K562 (cell line): ENCODE measurements at regions not wholly inside any gene's neighbourhood (a gene's known extent, or its start where the extent isn't known, plus 50 kb on each side); places are given as distances from the start of the nearest gene placed in this dataset.

Experiments used
- ATF1 ChIP-seq, 2 experiments: fragments of 450-650 bp in 1 of 2; IDR thresholded peaks; 2 replicates each; pipeline ENCODE4 v1.6.1; 2016; ENCODE audit warnings: missing compliant biosample characterization in 1 of 2, missing genetic modification characterization in 1 of 2
- CREB1 ChIP-seq, 2 experiments: sonication (generic) in 1 of 2; formaldehyde crosslinking in 1 of 2; IDR thresholded peaks; 2 replicates each; pipeline versions ENCODE4 v1.6.1 to v1.8.0; 2012 to 2022; ENCODE audit warnings: inconsistent platforms in 1 of 2, mild to moderate bottlenecking in 1 of 2, missing genetic modification reagents in 1 of 2, moderate library complexity in 1 of 2
- ERF ChIP-seq: fragments of 450-650 bp; formaldehyde crosslinking; IDR thresholded peaks from 2 replicates; pipeline ENCODE4 v1.4.0; 2020; ENCODE audit warnings: mild to moderate bottlenecking, mixed read lengths
- ETV6 ChIP-seq, 3 experiments: fragments of 150-350 bp in 1 of 3; sonication (generic) in 1 of 3; formaldehyde crosslinking in 1 of 3; IDR thresholded peaks; 2 replicates each; pipeline versions ENCODE4 v1.6.1 to v1.8.0; 2014 to 2022; ENCODE audit warnings: borderline replicate concordance in 2 of 3, low read depth in 2 of 3, antibody characterized with exemption in 1 of 3, low read length in 1 of 3, mild to moderate bottlenecking in 1 of 3, missing genetic modification reagents in 1 of 3
- FOXA1 ChIP-seq: fragments of 450-650 bp; IDR thresholded peaks from 2 replicates; pipeline ENCODE4 v1.6.1; 2016; ENCODE audit warnings: mild to moderate bottlenecking, borderline replicate concordance
- HEY1 ChIP-seq: fragments of 250-450 bp; sonication (Bioruptor Pico); IDR thresholded peaks from 2 replicates; pipeline ENCODE4 v1.5.0; 2020; ENCODE audit warnings: mild to moderate bottlenecking, moderate library complexity, borderline replicate concordance
- HIVEP1 ChIP-seq: fragments of 250-450 bp; sonication (Bioruptor Pico); IDR thresholded peaks from 2 replicates; pipeline ENCODE4 v1.4.0; 2020; ENCODE audit warnings: mild to moderate bottlenecking
- PHF21A ChIP-seq: fragments of 450-650 bp; IDR thresholded peaks from 2 replicates; pipeline ENCODE4 v1.6.1; 2017; ENCODE audit warnings: low read depth, borderline replicate concordance
- PTBP1 ChIP-seq: fragments of 200-400 bp; formaldehyde crosslinking; IDR thresholded peaks from 2 replicates; pipeline ENCODE4 v1.6.1; 2017; ENCODE audit warnings: low read depth, low read length
- RFX7 ChIP-seq: fragments of 250-450 bp; sonication (Bioruptor Pico); IDR thresholded peaks from 2 replicates; pipeline ENCODE4 v1.5.1; 2021; ENCODE audit warnings: mild to moderate bottlenecking
- SAP30 ChIP-seq: fragments of 200-600 bp; sonication (generic); IDR thresholded peaks from 2 replicates; pipeline ENCODE4 v1.6.1; 2012; ENCODE audit warnings: borderline replicate concordance, low read depth, mild to moderate bottlenecking, moderate library complexity, low read length, control low read depth, inconsistent platforms; ENCODE audit not compliant: insufficient read depth, poor library complexity, severe bottlenecking
- STAT5A ChIP-seq: IDR thresholded peaks from 2 replicates; pipeline ENCODE4 v1.6.1; 2012; ENCODE audit warnings: low read length, inconsistent platforms, borderline replicate concordance
- YY1 ChIP-seq, 3 experiments: IDR thresholded peaks; 2 replicates each; pipeline ENCODE4 v1.6.1; 2011; ENCODE audit warnings: low read length in 2 of 3, mild to moderate bottlenecking in 2 of 3, moderate library complexity in 2 of 3, borderline replicate concordance in 1 of 3, control low read depth in 1 of 3, low read depth in 1 of 3; ENCODE audit not compliant: insufficient read depth in 3 of 3, insufficient replicate concordance in 2 of 3, control insufficient read depth in 1 of 3, insufficient read length in 1 of 3; ENCODE audit errors: extremely low read depth in 1 of 3
- ZBED1 ChIP-seq: IDR thresholded peaks from 2 replicates; pipeline ENCODE4 v1.6.1; 2014
- ZNF212 ChIP-seq: fragments of 450-650 bp; formaldehyde crosslinking; IDR thresholded peaks from 2 replicates; pipeline ENCODE4 v1.4.0; 2020; ENCODE audit warnings: mild to moderate bottlenecking
- ZNF263 ChIP-seq: sonication (generic); formaldehyde crosslinking; IDR thresholded peaks from 2 replicates; pipeline ENCODE4 v1.8.0; 2022; ENCODE audit warnings: mild to moderate bottlenecking, missing genetic modification reagents, borderline replicate concordance
- ZNF561 ChIP-seq: fragments of 450-650 bp; formaldehyde crosslinking; conservative IDR thresholded peaks from 2 replicates; pipeline ENCODE4 v1.4.0; 2020; ENCODE audit warnings: mild to moderate bottlenecking, moderate library complexity
- ZNF778 ChIP-seq: fragments of 450-650 bp; formaldehyde crosslinking; IDR thresholded peaks from 2 replicates; pipeline ENCODE4 v1.4.0; 2020; ENCODE audit warnings: mild to moderate bottlenecking, moderate library complexity
- TF ChIP-seq, protein P1 (sequence below): fragments of 200-400 bp; formaldehyde crosslinking; IDR thresholded peaks from 2 replicates; pipeline ENCODE4 v1.6.1; 2017; ENCODE audit warnings: mild to moderate bottlenecking, low read depth, low read length, moderate library complexity
- TF ChIP-seq, protein P2 (sequence below): fragments of 450-650 bp; formaldehyde crosslinking; IDR thresholded peaks from 2 replicates; pipeline ENCODE4 v1.4.0; 2020; ENCODE audit warnings: mild to moderate bottlenecking, mixed read lengths

DNA sequence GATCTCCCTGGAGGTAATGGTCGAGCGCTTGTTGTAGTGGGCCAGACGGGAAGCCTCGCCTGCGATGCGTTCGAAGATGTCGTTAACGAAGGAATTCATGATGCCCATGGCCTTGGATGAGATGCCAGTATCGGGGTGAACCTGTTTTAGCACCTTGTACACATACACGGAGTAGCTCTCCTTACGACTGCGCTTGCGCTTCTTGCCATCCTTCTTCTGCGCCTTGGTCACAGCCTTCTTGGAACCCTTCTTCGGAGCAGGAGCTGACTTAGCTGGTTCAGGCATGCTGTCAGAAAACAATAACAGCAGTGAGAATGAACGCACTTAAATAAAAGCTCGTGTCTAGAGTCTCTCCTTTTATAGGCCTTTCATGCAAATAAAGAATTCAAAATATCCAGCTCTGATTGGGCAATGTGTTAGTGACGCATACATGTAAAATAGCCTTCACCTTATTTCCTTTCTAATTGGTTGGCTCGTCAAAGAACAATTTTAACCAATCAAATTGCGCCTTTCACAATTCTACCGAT lies 129.2 kb downstream of the HFE start (continued):
- TF ChIP-seq ETV6 (IDR thresholded peaks at IDR 0.05; ENCODE audit: borderline replicate concordance in 1 of 2, low read depth in 2 of 2, low read length in 1 of 2) (no peak), ETV6 (CRISPR knock-in tag; IDR thresholded peaks at IDR 0.05; ENCODE audit: borderline replicate concordance) (peak; percentile 98), ZNF561 (0 out of 2 replicates have a peak, but pooled peaks have one; percentile 27), CREB1 (IDR thresholded peaks at IDR 0.05) (peak; percentile 48), CREB1 (CRISPR knock-in tag; IDR thresholded peaks at IDR 0.05) (no peak; the same call in none of the 2 replicates), ATF1 (CRISPR knock-in tag; IDR thresholded peaks at IDR 0.05) (no peak; the same call in 1 of the 2 replicates), ATF1 (tag; IDR thresholded peaks at IDR 0.05) (peak; percentile 95), ZNF263 (no peak; the same call in 1 of the 2 replicates), HEY1 (CRISPR knock-in tag) (no peak), ERF (CRISPR knock-in tag) (0 out of 2 replicates have a peak, but pooled peaks have one; percentile 62), ZNF778 (CRISPR knock-in tag) (no peak), STAT5A (peak; percentile 13), FOXA1 (no peak), PHF21A (no peak), PTBP1 (peak; percentile 91), HIVEP1 (0 out of 2 replicates have a peak, but pooled peaks have one; percentile 17), RFX7 (CRISPR knock-in tag) (peak; percentile 33; the same call in 1 of the 2 replicates), ZNF212 (CRISPR knock-in tag) (peak; percentile 47; the same call in 1 of the 2 replicates), YY1 (IDR thresholded peaks at IDR 0.05; ENCODE audit: borderline replicate concordance in 1 of 3, control insufficient read depth in 1 of 3, extremely low read depth in 1 of 3, insufficient read depth in 3 of 3, insufficient read length in 1 of 3, insufficient replicate concordance in 2 of 3, low read depth in 1 of 3, low read length in 2 of 3) (peak in 2 of 3 experiments; percentile 52 to 84), ZBED1 (peak; percentile 99), SAP30 (peak; percentile 86)
- TF ChIP-seq, protein P1, sequence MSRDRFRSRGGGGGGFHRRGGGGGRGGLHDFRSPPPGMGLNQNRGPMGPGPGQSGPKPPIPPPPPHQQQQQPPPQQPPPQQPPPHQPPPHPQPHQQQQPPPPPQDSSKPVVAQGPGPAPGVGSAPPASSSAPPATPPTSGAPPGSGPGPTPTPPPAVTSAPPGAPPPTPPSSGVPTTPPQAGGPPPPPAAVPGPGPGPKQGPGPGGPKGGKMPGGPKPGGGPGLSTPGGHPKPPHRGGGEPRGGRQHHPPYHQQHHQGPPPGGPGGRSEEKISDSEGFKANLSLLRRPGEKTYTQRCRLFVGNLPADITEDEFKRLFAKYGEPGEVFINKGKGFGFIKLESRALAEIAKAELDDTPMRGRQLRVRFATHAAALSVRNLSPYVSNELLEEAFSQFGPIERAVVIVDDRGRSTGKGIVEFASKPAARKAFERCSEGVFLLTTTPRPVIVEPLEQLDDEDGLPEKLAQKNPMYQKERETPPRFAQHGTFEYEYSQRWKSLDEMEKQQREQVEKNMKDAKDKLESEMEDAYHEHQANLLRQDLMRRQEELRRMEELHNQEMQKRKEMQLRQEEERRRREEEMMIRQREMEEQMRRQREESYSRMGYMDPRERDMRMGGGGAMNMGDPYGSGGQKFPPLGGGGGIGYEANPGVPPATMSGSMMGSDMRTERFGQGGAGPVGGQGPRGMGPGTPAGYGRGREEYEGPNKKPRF, result no peak
- TF ChIP-seq, protein P2, sequence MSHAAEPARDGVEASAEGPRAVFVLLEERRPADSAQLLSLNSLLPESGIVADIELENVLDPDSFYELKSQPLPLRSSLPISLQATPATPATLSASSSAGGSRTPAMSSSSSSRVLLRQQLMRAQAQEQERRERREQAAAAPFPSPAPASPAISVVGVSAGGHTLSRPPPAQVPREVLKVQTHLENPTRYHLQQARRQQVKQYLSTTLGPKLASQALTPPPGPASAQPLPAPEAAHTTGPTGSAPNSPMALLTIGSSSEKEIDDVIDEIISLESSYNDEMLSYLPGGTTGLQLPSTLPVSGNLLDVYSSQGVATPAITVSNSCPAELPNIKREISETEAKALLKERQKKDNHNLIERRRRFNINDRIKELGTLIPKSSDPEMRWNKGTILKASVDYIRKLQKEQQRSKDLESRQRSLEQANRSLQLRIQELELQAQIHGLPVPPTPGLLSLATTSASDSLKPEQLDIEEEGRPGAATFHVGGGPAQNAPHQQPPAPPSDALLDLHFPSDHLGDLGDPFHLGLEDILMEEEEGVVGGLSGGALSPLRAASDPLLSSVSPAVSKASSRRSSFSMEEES (CRISPR knock-in tag), result no peak
